Amygdala (tissue), 56 donors: ENCODE measurements at regions not wholly inside any gene's neighbourhood (a gene's known extent, or its start where the extent isn't known, plus 50 kb on each side); places are given as distances from the start of the nearest gene placed in this dataset.
"Not testable (repeated sequence)": the region's sequence is repeated elsewhere in the genome, so short reads cannot be mapped to it uniquely, and the experiment has no call there.

Experiments used
- DNase-seq, 56 donors: peaks; one replicate each; lab custom pipeline; 2025; lab: John Stamatoyannopoulos, UW

DNA sequence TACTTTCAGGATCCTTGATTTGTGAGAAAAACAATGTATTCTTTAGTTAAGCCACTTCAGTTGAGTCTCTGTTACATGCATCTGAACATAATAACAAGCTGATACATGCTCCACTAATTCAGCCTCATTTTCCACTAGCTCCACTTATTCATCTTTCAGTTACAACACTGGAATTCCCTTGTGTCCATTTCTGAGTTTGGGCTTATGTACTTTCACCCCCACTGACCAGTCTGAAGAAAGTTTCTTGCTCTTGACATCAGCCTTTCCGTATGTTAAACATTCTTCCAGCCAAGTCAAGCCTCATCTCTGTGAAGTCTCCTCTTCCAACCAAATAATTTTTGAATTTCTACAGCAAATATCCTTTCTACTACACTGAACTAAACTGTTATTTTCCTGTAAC, 592.5 kb upstream of the NOVA1 start:
- no peak for DNase-seq

- no peak for DNase-seq
Measured at GRCh38 chr14:27199272-27199671, 601.4 kb upstream of the NOVA1 start.

DNA sequence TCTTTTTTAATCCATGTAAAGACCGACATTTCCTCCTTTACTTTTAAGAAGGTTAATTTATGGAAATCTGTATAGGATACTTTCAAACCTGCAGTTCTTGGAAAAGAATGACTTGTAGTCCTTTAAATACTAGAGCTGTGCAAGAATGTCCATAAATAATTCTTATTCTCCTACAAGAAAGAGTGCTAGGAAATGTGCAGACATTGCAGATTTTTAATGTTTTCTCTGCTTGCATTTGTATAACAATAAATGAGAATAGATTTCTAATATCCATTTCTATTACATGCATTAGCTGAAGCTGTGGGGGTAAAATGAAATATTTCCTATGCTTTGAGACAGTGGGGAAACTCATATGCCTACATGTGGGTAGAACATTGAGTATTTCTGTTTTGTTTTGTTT, 607.2 kb upstream of the NOVA1 start:
- no peak for DNase-seq

DNA sequence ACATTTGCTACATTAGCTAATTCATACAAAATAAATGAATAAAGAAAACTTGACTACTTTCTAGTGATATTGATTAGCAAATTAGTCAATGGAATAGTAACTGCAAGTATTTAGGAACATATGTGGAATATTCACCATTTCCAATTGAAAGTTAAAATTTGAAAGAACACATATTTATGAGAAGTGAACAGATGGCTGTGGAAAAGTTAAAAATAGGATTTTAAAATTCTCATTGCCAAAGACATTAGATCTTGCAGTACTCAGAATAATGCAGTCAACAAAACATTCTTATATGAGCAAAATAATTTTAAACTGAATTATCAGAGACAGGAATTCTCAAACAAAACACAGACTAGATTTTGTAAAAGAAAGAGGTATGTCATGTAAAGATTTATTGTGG, 613.9 kb upstream of the NOVA1 start:
- no peak for DNase-seq

- DNase-seq, result no peak
Measured at GRCh38 chr14:27222671-27223070, 624.8 kb upstream of the NOVA1 start.

DNA sequence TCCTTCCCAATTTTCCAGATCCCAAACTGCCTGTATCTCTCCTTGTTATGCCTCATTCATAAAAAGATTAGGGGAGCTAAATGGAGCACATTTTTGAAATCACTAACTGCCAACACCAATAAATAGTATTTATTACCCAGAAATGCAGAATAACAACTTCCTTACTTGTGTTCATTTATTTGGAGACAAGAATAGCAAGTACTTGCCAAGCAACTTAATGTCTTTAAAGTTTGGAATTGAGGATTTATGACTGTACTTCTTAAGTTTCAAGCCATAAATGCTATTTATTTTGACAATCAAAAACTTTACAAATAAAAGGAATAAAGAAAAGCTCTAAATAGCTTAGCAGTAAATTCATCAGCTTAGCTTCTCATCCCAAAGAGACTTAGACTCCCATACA, 626.1 kb upstream of the NOVA1 start:
- DNase-seq, result no peak

GRCh38 chr14:27228053-27228452, 630.2 kb upstream of the NOVA1 start:
- no peak for DNase-seq

- no peak for DNase-seq
Measured at GRCh38 chr14:27234331-27234730, 636.5 kb upstream of the NOVA1 start.

DNA sequence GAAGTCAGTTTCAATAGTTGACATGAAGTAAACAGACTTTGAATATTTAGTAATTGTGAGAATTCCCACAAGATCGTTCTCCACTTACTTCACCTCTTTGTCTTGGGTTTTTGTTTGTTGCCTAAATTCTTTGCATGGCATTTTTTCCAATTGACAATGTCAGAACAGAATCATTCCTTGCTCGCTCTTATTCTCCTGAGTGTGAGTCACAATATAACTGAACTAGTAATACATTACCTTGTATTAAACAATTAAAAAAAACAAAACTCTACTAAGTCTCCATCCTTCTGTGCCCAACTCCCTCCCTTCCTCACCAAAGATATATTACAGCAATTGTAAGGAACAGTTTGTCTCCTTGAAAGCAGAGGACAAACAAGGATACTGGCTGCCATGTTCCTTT, 638.8 kb upstream of the NOVA1 start:
- no peak for DNase-seq

- DNase-seq, result no peak
Measured at GRCh38 chr14:27242874-27243273, 645.0 kb upstream of the NOVA1 start.

DNA sequence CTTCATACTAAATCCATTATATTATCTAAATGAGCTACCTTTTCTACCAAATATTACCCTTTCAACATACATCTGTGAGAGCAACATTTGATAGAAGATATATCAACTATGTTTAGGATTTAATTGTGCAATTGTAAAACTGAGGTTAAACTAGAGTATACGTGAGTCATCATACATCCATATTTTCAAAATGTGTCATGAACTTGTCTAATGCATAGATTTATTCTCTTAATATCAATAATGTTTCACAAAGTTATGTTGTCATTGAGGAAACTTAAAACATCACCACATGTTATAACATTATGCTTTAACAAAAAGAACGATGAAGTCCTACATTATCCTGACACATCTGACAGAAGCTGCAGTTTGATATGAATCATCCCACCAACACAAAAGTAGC, 645.5 kb upstream of the NOVA1 start:
- no peak for DNase-seq

DNA sequence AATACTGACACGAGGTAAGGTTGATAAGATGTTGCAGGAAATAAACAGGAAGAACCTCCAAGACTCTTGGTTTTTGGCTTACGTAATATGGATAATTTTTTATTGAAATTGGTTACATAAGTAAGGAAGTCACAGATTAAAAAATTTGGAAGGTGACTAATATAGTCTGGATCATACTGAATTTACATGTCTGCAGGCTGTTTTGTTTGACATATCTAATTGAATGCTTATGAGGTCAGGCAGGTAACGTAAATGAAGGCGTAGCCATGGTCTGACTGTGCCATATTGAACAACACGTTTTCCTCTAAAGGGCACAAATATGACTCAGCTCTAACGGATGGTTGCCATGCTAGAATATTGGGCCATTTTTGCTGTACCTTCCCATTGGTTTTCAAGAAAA, 648.1 kb upstream of the NOVA1 start:
- DNase-seq, result no peak

DNA sequence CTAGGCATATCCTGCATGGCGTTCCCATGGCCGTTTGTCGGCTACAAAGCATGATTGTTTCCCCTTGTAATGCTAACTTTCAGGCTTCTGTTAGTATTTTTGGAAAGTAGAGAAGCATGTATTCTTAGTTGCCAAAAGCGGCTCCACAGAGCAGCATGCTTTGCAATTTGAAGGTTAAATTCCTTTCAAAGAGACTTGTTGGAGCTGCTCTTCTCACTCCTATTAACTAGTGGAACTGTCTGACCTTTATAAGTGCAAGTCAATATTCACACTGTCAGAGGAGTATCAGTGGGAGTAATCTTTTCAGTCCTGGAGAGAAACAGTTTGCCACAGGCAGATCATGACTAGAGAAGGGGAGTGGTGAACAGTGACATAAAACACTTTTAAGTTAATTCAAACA, 656.1 kb upstream of the NOVA1 start:
- no peak for DNase-seq

GRCh38 chr14:27256805-27257204, 659.0 kb upstream of the NOVA1 start:
- no peak for DNase-seq

GRCh38 chr14:27267876-27268275, 670.0 kb upstream of the NOVA1 start:
- no peak for DNase-seq

DNA sequence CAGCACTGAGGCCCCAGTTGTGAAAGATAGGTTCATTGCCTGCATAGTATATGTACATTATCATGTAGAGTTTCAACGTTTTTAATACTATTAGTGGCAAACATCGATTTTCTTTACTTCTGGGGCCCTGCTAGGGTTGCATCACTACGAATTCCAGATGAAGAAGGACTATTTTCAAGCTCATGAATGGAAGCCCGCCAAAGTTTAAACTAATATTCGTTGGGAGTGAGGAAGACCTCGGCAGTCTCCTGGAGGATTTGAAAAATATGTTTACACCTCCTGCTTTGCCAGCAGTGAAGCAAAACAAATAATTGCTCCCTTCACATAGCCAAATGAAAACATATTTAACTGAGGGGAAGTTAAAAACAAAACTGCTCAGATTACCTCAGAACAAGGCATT, 672.9 kb upstream of the NOVA1 start:
- DNase-seq, result no peak

- no peak for DNase-seq
Measured at GRCh38 chr14:27278341-27278740, 680.5 kb upstream of the NOVA1 start.

- DNase-seq, result no peak
Measured at GRCh38 chr14:27305441-27305945, 707.7 kb upstream of the NOVA1 start.

DNA sequence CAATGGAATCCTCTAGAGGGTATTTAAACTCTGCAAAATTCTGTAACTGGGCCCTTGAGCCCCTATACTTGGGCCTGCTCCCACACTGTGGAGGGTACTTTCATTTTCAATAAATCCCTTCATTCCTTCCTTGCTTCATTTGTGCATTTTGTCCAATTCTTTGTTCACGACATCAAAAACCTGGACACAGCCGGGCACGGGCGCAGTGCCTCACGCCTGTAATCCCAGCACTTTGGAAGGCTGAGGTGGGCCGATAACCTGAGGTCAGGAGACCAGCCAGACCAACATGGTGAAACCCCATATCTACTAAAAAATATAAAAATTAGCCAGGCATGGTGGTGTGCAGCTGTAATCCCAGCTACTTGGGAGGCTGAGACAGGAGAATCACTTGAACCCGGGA, 714.9 kb upstream of the NOVA1 start:
- not testable (repeated sequence) for DNase-seq

DNA sequence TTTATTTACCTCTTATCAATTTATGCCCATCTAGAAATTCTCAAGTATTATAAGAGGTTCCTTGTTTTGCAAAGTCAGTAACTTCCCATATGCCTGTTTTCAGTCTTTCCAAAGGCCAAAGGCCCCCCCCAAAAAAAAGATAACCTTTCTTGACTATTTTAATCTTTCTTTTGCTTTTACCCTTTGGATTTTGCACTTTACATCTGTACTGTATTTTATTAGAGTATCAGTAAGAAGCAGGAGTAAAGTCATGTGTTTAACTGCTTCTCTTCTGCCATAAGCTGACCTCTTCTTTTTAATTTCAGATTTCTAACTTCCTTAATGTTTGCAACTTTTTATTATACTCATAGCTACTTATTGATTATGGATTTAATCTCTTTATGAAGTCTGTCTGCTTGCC, 716.4 kb upstream of the NOVA1 start:
- DNase-seq, result no peak

- no peak for DNase-seq
Measured at GRCh38 chr14:27315477-27315876, 717.6 kb upstream of the NOVA1 start.

- DNase-seq, result no peak
Measured at GRCh38 chr14:27315947-27316346, 718.1 kb upstream of the NOVA1 start.

DNA sequence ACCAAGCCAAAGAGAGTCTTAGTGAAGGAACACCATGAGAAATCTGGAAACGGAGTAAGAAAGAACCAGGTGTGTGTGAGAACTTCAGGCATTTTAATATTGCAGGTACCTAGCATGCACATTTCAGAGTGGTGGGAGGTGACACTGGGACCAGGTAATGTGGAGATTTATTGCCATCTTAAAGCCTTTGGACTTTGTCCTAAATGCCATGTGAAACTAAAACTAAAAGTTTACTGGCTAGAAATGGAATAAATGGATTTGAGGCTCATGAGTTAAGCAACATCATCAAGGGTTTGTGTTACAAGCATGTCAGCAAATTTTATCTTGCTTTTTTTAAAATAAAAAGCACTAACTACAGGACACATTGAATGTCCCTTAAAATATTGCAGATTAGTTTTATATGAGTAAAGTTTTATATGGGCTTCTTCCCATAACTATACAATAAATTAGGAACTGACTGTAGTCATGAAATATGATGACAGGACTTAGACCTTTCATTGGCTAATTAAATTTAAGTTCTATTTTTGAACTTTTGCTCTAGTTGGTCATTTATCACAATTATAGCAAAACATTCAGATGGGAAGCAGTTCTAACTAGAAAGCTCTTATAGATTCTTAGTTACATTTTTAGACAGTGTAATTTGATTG, 721.1 kb upstream of the NOVA1 start:
- no peak for DNase-seq
